Upper lobe of right lung (tissue), 1 donor: ENCODE measurements at regions not wholly inside any gene's neighbourhood (a gene's known extent, or its start where the extent isn't known, plus 50 kb on each side); places are given as distances from the start of the nearest gene placed in this dataset.
"Not testable (repeated sequence)": the region's sequence is repeated elsewhere in the genome, so short reads cannot be mapped to it uniquely, and the experiment has no call there.

Experiments
- ATAC-seq: fragments of 200-7000 bp; cut with Tn5 transposase; one replicate; pipeline ENCODE4 v1.9.1; 2020; ENCODE audit warnings: mild to moderate bottlenecking, moderate library complexity
- DNase-seq: peaks from one replicate; pipeline ENCODE4 v3.0.0-alpha.2; 2020
- H3K27ac ChIP-seq: fragments of 200-600 bp; one replicate; pipeline ENCODE4 v1.8.0; 2022
- H3K27me3 ChIP-seq: fragments of 200-600 bp; one replicate; pipeline ENCODE4 v1.8.0; 2022; ENCODE audit warnings: mild to moderate bottlenecking
- H3K36me3 ChIP-seq: fragments of 200-600 bp; one replicate; pipeline ENCODE4 v1.8.0; 2022
- H3K4me1 ChIP-seq: fragments of 200-600 bp; one replicate; pipeline ENCODE4 v1.8.0; 2022
- H3K4me3 ChIP-seq: fragments of 200-600 bp; one replicate; pipeline ENCODE4 v1.8.0; 2022; ENCODE audit warnings: mild to moderate bottlenecking
- H3K9me3 ChIP-seq: fragments of 200-600 bp; one replicate; pipeline ENCODE4 v1.8.0; 2022
- CTCF ChIP-seq: fragments of 200-600 bp; IDR thresholded peaks from one replicate; pipeline ENCODE4 v1.8.0; 2022; ENCODE audit warnings: antibody characterized with exemption
- intact Hi-C: fragments of 100-400 bp; cut with DNase I; formaldehyde crosslinking; loops from one replicate; pipeline ENCODE4 v1.11.0; 2022
- donor health status: DM: no; HTN: yes; CAD: no; lungs with severe emphysema.

GRCh38 chr10:35872671-35873070 lies 230.6 kb upstream of the FZD8 start:
- no peak overlapping the region for H3K27ac ChIP-seq
- H3K36me3 ChIP-seq: no peaks in the 10 kb centered on the region
- H3K27me3 ChIP-seq: no peaks in the 10 kb centered on the region
- ATAC-seq: no peak
- intact Hi-C loops: no loop called here
- H3K4me3 ChIP-seq: no peak overlapping the region
- TF ChIP-seq CTCF: no peak
- no peaks in the 10 kb centered on the region for H3K9me3 ChIP-seq
- no peaks in the 10 kb centered on the region for H3K4me1 ChIP-seq
- no peak for DNase-seq

- Histone ChIP-seq H3K27me3 (no peaks in the 10 kb centered on the region), H3K9me3 (no peaks in the 10 kb centered on the region), H3K4me1 (no peaks in the 10 kb centered on the region), H3K36me3 (no peaks in the 10 kb centered on the region), H3K4me3 (no peak overlapping the region), H3K27ac (no peak overlapping the region)
- intact Hi-C loops: no loop called here
- no peak for ATAC-seq
- no peak for DNase-seq
- TF ChIP-seq CTCF: no peak
Observed at GRCh38 chr10:35870665-35871310, 228.7 kb upstream of the FZD8 start.

GRCh38 chr10:35858676-35859283 lies 216.7 kb upstream of the FZD8 start:
- H3K9me3 ChIP-seq, H3K36me3 ChIP-seq, H3K27ac ChIP-seq, ATAC-seq, H3K4me1 ChIP-seq, H3K4me3 ChIP-seq, intact Hi-C loops, H3K27me3 ChIP-seq, DNase-seq: not testable (repeated sequence)

GRCh38 chr10:35857860-35858259 lies 215.8 kb upstream of the FZD8 start:
- no peak for ATAC-seq
- Histone ChIP-seq H3K27me3 (no peaks in the 10 kb centered on the region), H3K4me1 (no peaks in the 10 kb centered on the region), H3K27ac (no peak overlapping the region), H3K4me3 (no peak overlapping the region), H3K36me3 (no peaks in the 10 kb centered on the region), H3K9me3 (no peaks in the 10 kb centered on the region)
- no peak for DNase-seq
- no peak for TF ChIP-seq CTCF
- intact Hi-C loops: no loop called here

- ATAC-seq: no peak
- Histone ChIP-seq H3K36me3 (no peaks in the 10 kb centered on the region), H3K27me3 (no peaks in the 10 kb centered on the region), H3K4me3 (no peak overlapping the region), H3K4me1 (no peaks in the 10 kb centered on the region), H3K27ac (no peak overlapping the region), H3K9me3 (no peaks in the 10 kb centered on the region)
- intact Hi-C loops: no loop called here
- no peak for TF ChIP-seq CTCF
- no peak for DNase-seq
Observed at GRCh38 chr10:35855155-35855947, 213.3 kb upstream of the FZD8 start.

GRCh38 chr10:35854661-35855060 lies 212.6 kb upstream of the FZD8 start:
- no peak for ATAC-seq
- DNase-seq: no peak
- Histone ChIP-seq H3K4me3 (no peak overlapping the region), H3K4me1 (no peaks in the 10 kb centered on the region), H3K9me3 (no peaks in the 10 kb centered on the region), H3K27ac (no peak overlapping the region), H3K27me3 (no peaks in the 10 kb centered on the region), H3K36me3 (no peaks in the 10 kb centered on the region)
- no peak for TF ChIP-seq CTCF
- intact Hi-C loops: no loop called here
